Right cardiac atrium (tissue), 5 donors: ENCODE measurements at regions not wholly inside any gene's neighbourhood (a gene's known extent, or its start where the extent isn't known, plus 50 kb on each side); places are given as distances from the start of the nearest gene placed in this dataset.

Experiments used
- ATAC-seq, 2 donors: fragments of 200-7000 bp; cut with Tn5 transposase; one replicate each; pipeline versions ENCODE4 v1.8.0 to v1.9.1; 2020; ENCODE audit warnings: moderate library complexity in 2 of 2, mild to moderate bottlenecking in 1 of 2
- DNase-seq, 3 donors: peaks; one replicate each; pipeline ENCODE4 v3.0.0-alpha.2; 2020
- H3K27ac ChIP-seq: one replicate; pipeline ENCODE4 v1.5.1; 2013; ENCODE audit warnings: mild to moderate bottlenecking, low read length, control low read depth, moderate library complexity
- H3K27me3 ChIP-seq: one replicate; pipeline ENCODE4 v1.6.1; 2013; ENCODE audit not compliant: control insufficient read depth, insufficient read depth
- H3K4me1 ChIP-seq: one replicate; pipeline ENCODE4 v1.6.1; 2013; ENCODE audit warnings: low read length; ENCODE audit not compliant: control insufficient read depth, insufficient read depth
- H3K4me3 ChIP-seq: one replicate; pipeline ENCODE4 v1.5.1; 2013; ENCODE audit warnings: low read length, control low read depth
- H3K9me3 ChIP-seq: one replicate; pipeline ENCODE4 v1.6.1; 2013; ENCODE audit warnings: low read length; ENCODE audit not compliant: control insufficient read depth
- WGBS: extraction: QIAGEN DNeasy Blood & Tissue Kit; methylation state at CpG from one replicate; pipeline ENCODE4 v1.1.7; 2013; 5-methylcytosine and 5-hydroxymethylcytosine counted together
- intact Hi-C, 4 donors: fragments of 100-400 bp; cut with DNase I; formaldehyde crosslinking; loops; one replicate each; pipeline versions ENCODE4 v1.11.0 to v1.14.0; 2022 to 2023
- donor health status: healthy with polysubstance abuse.
- donor health status: DM: no; HTN: yes; CAD: no.
- donor health status: DM: no; HTN: no; CAD: no.
- donor health status: DM: no; HTN: yes; CAD: no; lungs with severe emphysema.
- donor health status: DM: yes; HTN: yes; CAD: no.

DNA sequence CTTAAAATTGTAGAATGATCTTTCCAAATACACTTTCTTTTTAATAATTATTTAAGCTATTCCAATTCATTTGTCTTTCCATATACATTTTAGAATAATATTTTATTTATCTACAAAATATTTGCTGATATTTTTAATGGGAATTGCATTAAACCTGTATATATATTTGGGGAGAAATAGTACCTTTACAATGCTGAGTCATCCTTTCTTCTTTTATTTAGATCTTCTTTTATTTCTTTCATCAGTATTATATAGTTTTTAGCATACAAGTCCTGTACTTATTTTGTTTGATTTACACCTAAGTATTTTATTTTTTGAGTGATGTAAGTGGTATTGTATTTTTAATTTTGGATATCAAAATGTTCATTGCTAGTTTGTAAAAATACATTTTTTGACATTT lies 639.5 kb upstream of the GOT2 start:
- Histone ChIP-seq H3K4me3 (no peak overlapping the region), H3K4me1 (no peaks in the 10 kb centered on the region), H3K9me3 (no peaks in the 10 kb centered on the region), H3K27ac (no peak overlapping the region), H3K27me3 (no peaks in the 10 kb centered on the region)
- ATAC-seq: no peak
- intact Hi-C loops: no loop called here
- no peak for DNase-seq

GRCh38 chr16:59370717-59371116 lies 636.6 kb upstream of the GOT2 start:
- H3K4me1 ChIP-seq: no peaks in the 10 kb centered on the region
- intact Hi-C loops: no loop called here
- H3K9me3 ChIP-seq: no peaks in the 10 kb centered on the region
- no peaks in the 10 kb centered on the region for H3K27me3 ChIP-seq
- ATAC-seq (no peak), DNase-seq (no peak)
- no peak overlapping the region for H3K4me3 ChIP-seq
- H3K27ac ChIP-seq: no peak overlapping the region
- 78% methylated on average over 4 of the region's 4 CpGs for whole genome bisulfite sequencing

- Histone ChIP-seq H3K9me3 (no peaks in the 10 kb centered on the region), H3K4me3 (no peak overlapping the region), H3K27ac (no peak overlapping the region), H3K27me3 (no peaks in the 10 kb centered on the region), H3K4me1 (no peaks in the 10 kb centered on the region)
- 75% methylated on average over 5 of the region's 5 CpGs for WGBS
- intact Hi-C loops: no loop called here
- no peak for DNase-seq
- no peak for ATAC-seq
Observed at GRCh38 chr16:59369523-59369922, 635.4 kb upstream of the GOT2 start.

DNA sequence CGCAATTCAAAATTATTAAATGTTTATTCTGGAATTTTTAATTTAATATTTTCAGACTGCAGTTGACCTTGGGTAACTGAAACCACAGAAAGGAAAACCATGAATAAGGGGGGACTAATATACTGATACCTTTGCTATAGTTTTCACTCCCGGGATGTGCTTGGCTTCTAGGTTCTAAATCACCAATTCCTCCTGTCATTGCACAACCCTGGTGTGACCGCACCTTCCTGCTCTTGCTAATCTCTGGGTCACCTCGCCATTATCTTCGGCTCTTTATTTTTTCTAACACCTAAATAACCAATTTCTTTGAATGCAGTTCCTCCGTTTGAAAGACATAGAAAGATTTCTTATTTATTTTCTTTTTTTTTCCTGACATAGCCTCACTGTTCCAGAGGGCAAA lies 634.5 kb upstream of the GOT2 start:
- H3K27ac ChIP-seq: no peak overlapping the region
- no peaks in the 10 kb centered on the region for H3K27me3 ChIP-seq
- intact Hi-C loops: no loop called here
- H3K4me3 ChIP-seq: no peak overlapping the region
- DNase-seq (no peak), ATAC-seq (no peak)
- 78% methylated on average over 6 of the region's 6 CpGs for WGBS
- H3K4me1 ChIP-seq: no peaks in the 10 kb centered on the region
- H3K9me3 ChIP-seq: no peaks in the 10 kb centered on the region

DNA sequence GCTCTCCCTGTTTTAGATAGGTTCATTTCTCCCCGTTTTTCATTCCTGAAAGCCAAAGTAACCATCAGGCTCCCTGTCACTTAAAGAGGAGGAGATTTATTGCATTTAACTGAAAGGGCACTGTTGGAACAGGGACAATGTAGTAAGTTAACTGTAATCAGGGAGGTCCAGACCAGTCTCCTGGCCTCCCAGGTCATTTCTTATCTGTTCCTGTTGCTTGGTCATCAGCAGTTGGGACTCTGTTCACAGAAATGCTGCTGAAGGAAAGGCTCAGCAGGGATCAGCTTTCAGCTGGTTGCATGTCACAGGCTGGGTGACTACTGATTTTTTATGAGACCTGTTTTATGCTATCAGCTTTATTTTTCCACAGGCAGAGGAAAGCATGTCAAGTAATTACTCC lies 622.6 kb upstream of the GOT2 start:
- WGBS: 22% methylated on average over 1 of the region's 1 CpG
- peak; percentile 69 to 96 for ATAC-seq
- intact Hi-C loops: no loop called here

GRCh38 chr16:59356144-59356543 lies 622.0 kb upstream of the GOT2 start:
- no peaks in the 10 kb centered on the region for H3K27me3 ChIP-seq
- ATAC-seq: no peak
- no peaks in the 10 kb centered on the region for H3K4me1 ChIP-seq
- no peak overlapping the region for H3K27ac ChIP-seq
- no peak overlapping the region for H3K4me3 ChIP-seq
- no peaks in the 10 kb centered on the region for H3K9me3 ChIP-seq
- 58% methylated on average over 5 of the region's 5 CpGs for WGBS
- no peak for DNase-seq
- intact Hi-C loops: no loop called here

More for the DNA sequence above, 622.6 kb upstream of the GOT2 start:
- no peak for DNase-seq
- Histone ChIP-seq H3K4me1 (no peaks in the 10 kb centered on the region), H3K9me3 (no peaks in the 10 kb centered on the region), H3K27me3 (no peaks in the 10 kb centered on the region), H3K4me3 (no peak overlapping the region), H3K27ac (no peak overlapping the region)

- Histone ChIP-seq H3K4me3 (no peak overlapping the region), H3K4me1 (no peaks in the 10 kb centered on the region), H3K9me3 (no peaks in the 10 kb centered on the region), H3K27me3 (no peaks in the 10 kb centered on the region), H3K27ac (no peak overlapping the region)
- ATAC-seq (no peak), DNase-seq (no peak)
- WGBS: 37% methylated on average over 2 of the region's 2 CpGs
- intact Hi-C loops: no loop called here
Observed at GRCh38 chr16:59355704-59356103, 621.6 kb upstream of the GOT2 start.

GRCh38 chr16:59351305-59351903 lies 617.3 kb upstream of the GOT2 start:
- no peak overlapping the region for H3K27ac ChIP-seq
- H3K4me1 ChIP-seq: no peaks in the 10 kb centered on the region
- no peaks in the 10 kb centered on the region for H3K9me3 ChIP-seq
- WGBS: 91% methylated on average over 6 of the region's 6 CpGs
- no peaks in the 10 kb centered on the region for H3K27me3 ChIP-seq
- no peak overlapping the region for H3K4me3 ChIP-seq
- no peak for DNase-seq
- ATAC-seq: no peak
- intact Hi-C loops: no loop called here

DNA sequence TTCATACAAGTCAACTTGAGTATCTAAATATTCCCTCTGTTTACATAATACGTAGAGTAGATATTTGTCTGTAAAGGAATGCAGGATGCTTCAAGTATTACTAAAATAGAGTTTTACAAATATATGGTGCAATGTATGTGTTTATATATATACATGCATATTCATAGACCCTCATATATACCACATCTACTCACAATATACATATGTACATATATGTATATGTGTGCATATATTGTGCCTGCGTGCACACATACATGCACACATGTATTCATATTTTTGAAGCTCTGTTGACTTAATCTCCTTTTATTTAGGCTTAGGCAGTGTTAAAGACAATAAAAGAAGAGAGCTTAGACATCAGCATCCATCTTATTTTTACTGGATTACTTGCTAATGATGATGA lies 616.6 kb upstream of the GOT2 start:
- Histone ChIP-seq H3K27me3 (no peaks in the 10 kb centered on the region), H3K27ac (no peak overlapping the region), H3K9me3 (no peaks in the 10 kb centered on the region), H3K4me3 (no peak overlapping the region), H3K4me1 (no peaks in the 10 kb centered on the region)
- WGBS: 95% methylated on average over 2 of the region's 2 CpGs
- DNase-seq (no peak), ATAC-seq (no peak)
- intact Hi-C loops: no loop called here

GRCh38 chr16:59342669-59343068 lies 608.6 kb upstream of the GOT2 start:
- no peak for DNase-seq
- no peaks in the 10 kb centered on the region for H3K4me1 ChIP-seq
- intact Hi-C loops: no loop called here
- ATAC-seq: no peak
- no peaks in the 10 kb centered on the region for H3K9me3 ChIP-seq
- WGBS: 75% methylated on average over 3 of the region's 3 CpGs
- H3K27me3 ChIP-seq: no peaks in the 10 kb centered on the region
- no peak overlapping the region for H3K27ac ChIP-seq
- H3K4me3 ChIP-seq: no peak overlapping the region

DNA sequence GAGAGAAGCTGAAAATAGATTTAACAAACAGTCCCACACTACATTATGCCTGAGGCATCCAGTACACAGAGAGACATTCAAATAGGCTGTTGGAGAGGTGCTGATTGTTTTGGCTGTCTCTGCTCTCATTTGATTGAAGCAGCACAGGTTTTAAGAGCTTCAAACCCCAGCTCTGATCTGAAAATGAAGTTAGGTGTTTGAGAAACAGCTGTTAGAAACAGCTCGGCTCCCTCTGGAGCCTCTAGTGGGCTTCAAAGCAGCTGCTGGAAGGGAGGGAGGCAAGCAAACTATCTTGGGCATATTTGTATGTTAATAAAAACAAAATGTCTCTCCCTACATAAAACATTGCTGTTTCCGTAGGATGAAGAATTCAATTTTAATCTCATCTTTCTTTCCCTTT lies 607.3 kb upstream of the GOT2 start:
- intact Hi-C loops: no loop called here
- WGBS: 38% methylated on average over 2 of the region's 2 CpGs
- Histone ChIP-seq H3K27ac (no peak overlapping the region), H3K9me3 (no peaks in the 10 kb centered on the region), H3K27me3 (no peaks in the 10 kb centered on the region), H3K4me3 (no peak overlapping the region), H3K4me1 (no peaks in the 10 kb centered on the region)
- no peak for ATAC-seq
- no peak for DNase-seq

DNA sequence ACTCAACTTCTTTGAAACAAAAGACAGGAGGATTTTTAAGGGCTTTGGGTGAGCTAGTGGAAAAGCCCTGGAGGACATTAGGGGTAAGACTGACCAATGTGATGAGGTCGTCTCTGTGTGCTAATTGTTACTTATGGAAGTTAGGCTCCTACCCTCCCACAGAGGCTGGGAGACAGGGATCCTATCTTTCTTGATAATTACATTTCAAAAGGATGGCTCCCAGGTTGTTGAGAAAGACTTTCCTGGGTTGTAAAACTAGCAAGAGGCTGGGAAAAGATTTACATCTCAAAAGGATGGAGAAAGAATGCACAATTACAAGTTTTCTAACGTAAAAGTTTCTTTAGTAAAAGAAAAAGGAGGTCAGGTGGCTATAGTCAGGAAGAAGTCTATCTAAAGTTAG lies 605.8 kb upstream of the GOT2 start:
- Histone ChIP-seq H3K4me3 (no peak overlapping the region), H3K9me3 (no peaks in the 10 kb centered on the region), H3K27ac (no peak overlapping the region), H3K27me3 (no peaks in the 10 kb centered on the region), H3K4me1 (no peaks in the 10 kb centered on the region)
- DNase-seq (no peak), ATAC-seq (no peak)
- 27% methylated on average over 2 of the region's 2 CpGs for WGBS
- intact Hi-C loops: no loop called here
